HEK293T (cell line): ENCODE measurements at regions not wholly inside any gene's neighbourhood (a gene's known extent, or its start where the extent isn't known, plus 50 kb on each side); places are given as distances from the start of the nearest gene placed in this dataset.
"Not testable (repeated sequence)": the region's sequence is repeated elsewhere in the genome, so short reads cannot be mapped to it uniquely, and the experiment has no call there.

ENCODE experiments used
- CTCF ChIA-PET: fragments of 350-600 bp; formaldehyde crosslinking; extraction: SDS; loops from one replicate; lab custom pipeline; 2021; ENCODE audit warnings: antibody characterized with exemption, inconsistent platforms; lab: Yijun Ruan, JAX
- POLR2A ChIA-PET: fragments of 350-600 bp; formaldehyde crosslinking; extraction: SDS; loops from one replicate; lab custom pipeline; 2020; ENCODE audit warnings: antibody characterized with exemption, inconsistent platforms; lab: Yijun Ruan, JAX
- DNase-seq: peaks from one replicate; pipeline ENCODE4 v3.0.0; 2012; ENCODE audit warnings: mixed read lengths; ENCODE audit errors: extremely low spot score
- ARNT ChIP-seq: fragments of 450-650 bp; IDR thresholded peaks from 2 replicates; pipeline ENCODE4 v1.6.1; 2017; ENCODE audit warnings: mild to moderate bottlenecking
- BHLHE40 ChIP-seq: fragments of 450-650 bp; IDR thresholded peaks from 2 replicates; pipeline ENCODE4 v1.6.1; 2016; ENCODE audit warnings: mild to moderate bottlenecking, moderate library complexity, borderline replicate concordance
- CTBP1 ChIP-seq: fragments of 450-650 bp; IDR thresholded peaks from 2 replicates; pipeline ENCODE4 v1.6.1; 2016; ENCODE audit warnings: borderline replicate concordance
- ELF4 ChIP-seq: fragments of 450-650 bp; IDR thresholded peaks from 2 replicates; pipeline ENCODE4 v1.6.1; 2017; ENCODE audit warnings: antibody characterized with exemption
- FOXA1 ChIP-seq: fragments of 450-650 bp; IDR thresholded peaks from 2 replicates; pipeline ENCODE4 v1.6.1; 2016; ENCODE audit warnings: mild to moderate bottlenecking
- FOXK2 ChIP-seq: fragments of 450-650 bp; IDR thresholded peaks from 2 replicates; pipeline ENCODE4 v1.6.1; 2016; ENCODE audit warnings: mild to moderate bottlenecking
- FOXM1 ChIP-seq: fragments of 450-650 bp; IDR thresholded peaks from 2 replicates; pipeline ENCODE4 v1.6.1; 2017; ENCODE audit warnings: mild to moderate bottlenecking, borderline replicate concordance
- HDGF ChIP-seq: fragments of 450-650 bp; IDR thresholded peaks from 2 replicates; pipeline ENCODE4 v1.6.1; 2017; ENCODE audit warnings: antibody characterized with exemption, borderline replicate concordance
- L3MBTL2 ChIP-seq: fragments of 450-650 bp; conservative IDR thresholded peaks from 2 replicates; pipeline ENCODE4 v1.6.1; 2016; ENCODE audit warnings: mild to moderate bottlenecking
- LEF1 ChIP-seq: fragments of 450-650 bp; IDR thresholded peaks from 2 replicates; pipeline ENCODE4 v1.6.1; 2017; ENCODE audit warnings: mild to moderate bottlenecking, borderline replicate concordance
- NFRKB ChIP-seq: fragments of 450-650 bp; IDR thresholded peaks from 2 replicates; pipeline ENCODE4 v1.6.1; 2016; ENCODE audit warnings: mild to moderate bottlenecking, moderate library complexity
- SP1 ChIP-seq: fragments of 450-650 bp; IDR thresholded peaks from 2 replicates; pipeline ENCODE4 v1.6.1; 2017
- SUZ12 ChIP-seq: fragments of 450-650 bp; IDR thresholded peaks from 2 replicates; pipeline ENCODE4 v1.6.1; 2016; ENCODE audit warnings: mild to moderate bottlenecking
- TARDBP ChIP-seq: fragments of 450-650 bp; IDR thresholded peaks from 2 replicates; pipeline ENCODE4 v1.6.1; 2016
- ZNF384 ChIP-seq: fragments of 450-650 bp; IDR thresholded peaks from 2 replicates; pipeline ENCODE4 v1.6.1; 2016
- TF ChIP-seq, protein P1 (sequence below): fragments of 450-650 bp; IDR thresholded peaks from 2 replicates; pipeline ENCODE4 v1.6.1; 2016

DNA sequence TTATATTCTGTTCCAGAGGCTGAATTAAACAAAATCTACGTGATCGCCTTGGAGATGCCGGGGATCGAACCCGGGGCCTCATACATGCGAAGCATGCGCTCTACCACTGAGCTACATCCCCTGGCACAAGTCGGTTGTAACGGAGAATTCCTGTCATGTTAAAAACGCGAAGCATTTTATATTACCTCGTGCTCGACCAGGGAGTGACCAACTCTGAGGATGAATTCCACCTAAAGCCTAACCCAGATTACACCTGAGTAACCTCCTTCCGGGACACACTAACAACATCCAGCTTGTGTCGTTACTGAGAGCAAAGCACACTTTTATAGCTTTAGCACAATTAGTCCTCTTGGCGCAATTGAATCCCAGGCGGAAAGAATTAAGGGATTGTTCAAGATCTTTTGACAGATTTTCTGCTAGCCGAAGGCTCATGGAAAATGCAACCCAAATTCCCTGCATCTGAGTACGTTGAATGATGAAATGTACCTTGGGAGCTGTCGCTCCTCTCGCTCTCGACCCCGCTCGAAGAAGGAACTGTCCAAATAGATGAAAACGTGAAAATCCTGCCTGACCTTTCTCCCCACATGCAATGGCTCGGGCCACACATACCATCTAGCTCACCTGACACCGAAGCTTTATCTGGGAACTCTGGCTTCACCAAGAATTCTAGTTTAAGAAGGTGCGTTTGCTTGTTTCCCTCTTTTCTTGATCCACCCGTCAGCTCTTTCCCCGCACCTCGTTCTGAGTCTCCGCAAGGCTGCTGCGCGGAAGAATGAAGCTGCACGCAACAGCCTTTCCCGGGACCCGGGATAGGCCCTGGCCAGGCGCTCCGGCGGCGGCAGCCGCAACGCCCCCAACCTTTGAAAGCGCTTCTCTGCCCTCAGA lies 148.3 kb downstream of the GPX5 start:
- peak; percentile 24; the same call in 1 of the 2 replicates for TF ChIP-seq ARNT
- peak; percentile 94 for TF ChIP-seq L3MBTL2
- TF ChIP-seq SUZ12, result no peak
- POLR2A ChIA-PET, result interaction anchor here (0.9 to 1.4 kb wide), 7 partner anchors 15 to 131 kb away, joined by 3 to 5 read pairs (median 4); no protein-coding TSS in a partner anchor
- CTCF ChIA-PET, result interaction anchor here (0.6 kb wide), 1 partner anchor 11 kb away, joined by 3 read pairs; no protein-coding TSS in a partner anchor
- DNase-seq, result peak; percentile 71

DNA sequence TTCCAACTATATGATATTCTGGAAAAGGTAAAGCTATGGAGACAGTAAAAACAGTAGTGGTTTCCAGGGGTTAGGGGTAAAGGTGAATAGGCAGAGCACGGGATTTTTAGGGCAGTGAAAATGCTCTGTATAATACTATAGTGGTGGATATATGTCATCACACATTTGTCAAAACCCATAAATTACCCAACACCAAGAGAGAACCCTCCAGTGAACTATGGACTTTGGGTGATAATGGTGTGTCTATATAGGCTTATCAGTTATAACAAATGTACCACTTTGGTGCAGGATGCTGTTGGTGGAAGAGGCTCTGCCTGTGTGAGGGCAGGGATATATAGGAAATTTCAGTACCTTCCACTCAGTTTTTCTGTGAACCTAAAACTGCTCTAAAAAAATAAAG lies 149.9 kb downstream of the GPX5 start:
- DNase-seq, result no peak
- ChIA-PET CTCF (no interaction called here), POLR2A (no interaction called here)
- TF ChIP-seq SUZ12, result no peak
- TF ChIP-seq L3MBTL2, result no peak
- no peak for TF ChIP-seq TARDBP
- no peak for TF ChIP-seq ZNF384
- TF ChIP-seq FOXM1, result no peak
- TF ChIP-seq LEF1, result no peak
- no peak for TF ChIP-seq FOXK2

DNA sequence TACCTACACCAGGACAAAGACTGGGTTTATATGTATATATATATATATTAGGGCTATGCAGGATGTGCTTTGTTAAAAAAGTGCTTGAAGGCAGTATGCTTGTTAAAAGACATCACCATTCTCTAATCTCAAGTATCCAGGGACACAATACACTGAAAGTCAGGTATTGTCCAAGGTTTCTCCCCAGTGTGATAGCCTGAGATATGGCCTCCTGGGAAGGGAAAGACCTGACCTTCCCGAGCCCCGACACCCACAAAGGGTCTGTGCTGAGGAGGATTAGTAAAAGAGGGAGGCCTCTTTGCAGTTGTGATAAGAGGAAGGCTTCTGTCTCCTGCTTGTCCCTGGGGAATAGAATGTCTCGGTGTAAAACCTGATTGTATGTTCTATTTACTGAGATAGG lies 156.9 kb downstream of the GPX5 start:
- ChIA-PET CTCF (no interaction called here), POLR2A (no interaction called here)
- DNase-seq, result no peak
- TF ChIP-seq BHLHE40 (no peak), ELF4 (no peak), HDGF (no peak), L3MBTL2 (no peak), FOXK2 (no peak), SP1 (no peak), CTBP1 (no peak), FOXA1 (no peak), ZNF384 (no peak), SUZ12 (no peak), NFRKB (no peak), LEF1 (no peak), TARDBP (no peak), ARNT (no peak), FOXM1 (no peak)

DNA sequence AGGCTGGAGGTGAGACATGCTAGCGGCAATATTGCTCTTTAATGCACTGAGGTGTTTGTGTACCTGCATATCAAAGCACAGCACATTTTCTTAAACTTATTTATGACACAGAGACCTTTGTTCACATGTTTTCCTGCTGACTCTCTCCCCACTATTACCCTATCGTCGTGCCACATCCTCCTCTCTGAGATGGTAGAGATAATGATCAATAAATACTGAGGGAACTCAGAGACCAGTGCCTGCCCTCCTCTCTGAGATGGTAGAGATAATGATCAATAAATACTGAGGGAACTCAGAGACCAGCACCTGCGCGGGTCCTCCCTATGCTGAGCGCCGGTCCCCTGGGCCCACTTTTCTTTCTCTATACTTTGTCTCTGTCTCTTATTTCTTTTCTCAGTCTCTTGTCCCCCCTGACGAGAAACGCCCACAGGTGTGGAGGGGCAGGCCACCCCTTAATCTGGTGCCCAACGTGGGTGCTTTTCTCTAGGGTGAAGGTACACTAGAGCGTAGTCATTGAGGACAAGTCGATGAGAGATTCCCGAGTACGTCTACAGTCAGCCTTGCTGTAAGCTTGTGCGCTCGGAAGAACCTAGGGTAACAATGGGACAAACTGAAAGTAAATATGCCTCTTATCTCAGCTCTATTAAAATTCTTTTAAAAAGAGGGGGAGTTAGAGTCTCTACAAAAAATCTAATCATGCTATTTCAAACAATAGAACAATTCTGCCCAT lies 157.4 kb downstream of the GPX5 start:
- POLR2A ChIA-PET, result interaction anchor here (1.7 kb wide), 1 partner anchor 96 kb away, joined by 5 read pairs; a partner anchor contains a TSS
- DNase-seq, CTCF ChIA-PET: not testable (repeated sequence)

DNA sequence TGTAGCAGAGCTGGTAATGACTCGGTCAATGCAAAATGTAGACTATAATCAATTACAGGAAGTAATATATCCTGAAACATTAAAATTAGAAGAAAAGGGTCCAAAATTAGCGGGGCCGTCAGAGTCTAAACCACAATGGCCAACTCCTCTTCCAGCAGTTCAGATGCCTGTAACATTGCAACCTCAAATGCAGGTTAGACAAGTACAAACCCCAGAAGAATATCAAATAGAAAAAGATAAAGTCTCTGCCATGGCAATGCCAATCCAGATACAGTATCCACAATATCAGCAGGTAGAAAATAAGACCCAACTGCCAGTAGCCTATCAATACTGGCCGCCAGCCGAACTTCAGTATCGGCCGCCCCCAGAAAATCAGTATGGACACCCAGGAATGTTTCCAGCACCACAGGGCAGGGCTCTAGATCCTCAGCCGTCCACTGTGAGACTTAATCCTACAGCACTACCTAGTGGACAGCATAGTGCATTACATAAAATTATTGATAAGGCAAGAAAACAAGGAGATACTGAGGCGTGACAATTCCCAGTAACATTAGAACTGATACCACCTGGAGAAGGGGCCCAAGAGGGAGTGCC lies 158.4 kb downstream of the GPX5 start:
- peak; percentile 56 for DNase-seq
- no peak for TF ChIP-seq CTBP1
- TF ChIP-seq FOXM1, result no peak
- TF ChIP-seq BHLHE40, result no peak
- TF ChIP-seq, protein P1, sequence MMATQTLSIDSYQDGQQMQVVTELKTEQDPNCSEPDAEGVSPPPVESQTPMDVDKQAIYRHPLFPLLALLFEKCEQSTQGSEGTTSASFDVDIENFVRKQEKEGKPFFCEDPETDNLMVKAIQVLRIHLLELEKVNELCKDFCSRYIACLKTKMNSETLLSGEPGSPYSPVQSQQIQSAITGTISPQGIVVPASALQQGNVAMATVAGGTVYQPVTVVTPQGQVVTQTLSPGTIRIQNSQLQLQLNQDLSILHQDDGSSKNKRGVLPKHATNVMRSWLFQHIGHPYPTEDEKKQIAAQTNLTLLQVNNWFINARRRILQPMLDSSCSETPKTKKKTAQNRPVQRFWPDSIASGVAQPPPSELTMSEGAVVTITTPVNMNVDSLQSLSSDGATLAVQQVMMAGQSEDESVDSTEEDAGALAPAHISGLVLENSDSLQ, result no peak
- TF ChIP-seq L3MBTL2, result no peak
- no peak for TF ChIP-seq HDGF
- TF ChIP-seq LEF1, result no peak
- no peak for TF ChIP-seq ZNF384
- TF ChIP-seq ELF4, result no peak
- no peak for TF ChIP-seq SP1
- no peak for TF ChIP-seq NFRKB
- TF ChIP-seq FOXA1, result no peak
- TF ChIP-seq TARDBP, result no peak
- POLR2A ChIA-PET, result interaction anchor here (1.7 kb wide), 1 partner anchor 97 kb away, joined by 5 read pairs; a partner anchor contains a TSS
- CTCF ChIA-PET, result interaction anchor here (1.0 to 1.3 kb wide), 2 partner anchors 98 to 153 kb away, joined by 3 read pairs; no protein-coding TSS in a partner anchor

DNA sequence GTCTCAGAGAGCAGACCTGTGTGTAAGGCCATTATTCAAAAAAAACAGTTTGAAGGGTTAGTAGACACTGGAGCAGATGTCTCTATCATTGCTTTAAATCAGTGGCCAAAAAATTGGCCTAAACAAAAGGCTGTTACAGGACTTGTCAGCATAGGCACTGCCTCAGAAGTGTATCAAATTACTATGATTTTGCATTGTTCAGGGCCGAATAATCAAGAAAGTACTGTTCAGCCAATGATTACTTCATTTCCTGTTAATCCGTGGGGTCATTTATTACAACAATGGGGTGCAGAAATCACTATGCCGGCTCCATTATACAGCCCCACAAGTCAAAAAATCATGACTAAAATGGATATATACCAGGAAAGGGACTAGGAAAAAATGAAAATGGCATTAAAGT lies 160.3 kb downstream of the GPX5 start:
- POLR2A ChIA-PET, CTCF ChIA-PET, DNase-seq: not testable (repeated sequence)

DNA sequence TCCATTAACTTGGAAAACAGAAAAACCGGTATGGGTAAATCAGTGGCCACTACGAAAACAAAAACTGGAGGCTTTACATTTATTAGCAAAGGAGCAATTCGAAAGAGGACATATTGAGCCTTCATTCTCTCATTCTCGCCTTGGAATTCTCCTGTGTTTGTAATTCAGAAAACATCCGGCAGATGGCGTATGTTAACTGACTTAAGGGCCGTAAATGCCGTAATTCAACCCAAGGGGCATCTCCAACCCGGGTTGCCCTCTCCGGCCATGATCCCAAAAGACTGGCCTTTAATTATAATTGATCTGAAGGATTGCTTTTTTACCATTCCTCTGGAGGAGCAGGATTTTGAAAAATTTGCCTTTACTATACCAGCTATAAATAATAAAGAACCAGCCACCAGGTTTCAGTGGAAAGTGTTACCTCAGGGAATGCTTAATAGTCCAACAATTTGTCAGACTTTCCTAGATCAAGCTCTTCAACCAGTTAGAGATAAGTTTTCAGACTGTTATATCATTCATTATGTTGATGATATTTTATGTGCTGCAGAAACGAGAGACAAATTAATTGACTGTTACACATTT lies 160.9 kb downstream of the GPX5 start:
- POLR2A ChIA-PET, result not testable (repeated sequence)
- DNase-seq, result peak; percentile 35
- CTCF ChIA-PET, result interaction anchor here (0.7 kb wide), 1 partner anchor 178 kb away, joined by 3 read pairs; no protein-coding TSS in a partner anchor

DNA sequence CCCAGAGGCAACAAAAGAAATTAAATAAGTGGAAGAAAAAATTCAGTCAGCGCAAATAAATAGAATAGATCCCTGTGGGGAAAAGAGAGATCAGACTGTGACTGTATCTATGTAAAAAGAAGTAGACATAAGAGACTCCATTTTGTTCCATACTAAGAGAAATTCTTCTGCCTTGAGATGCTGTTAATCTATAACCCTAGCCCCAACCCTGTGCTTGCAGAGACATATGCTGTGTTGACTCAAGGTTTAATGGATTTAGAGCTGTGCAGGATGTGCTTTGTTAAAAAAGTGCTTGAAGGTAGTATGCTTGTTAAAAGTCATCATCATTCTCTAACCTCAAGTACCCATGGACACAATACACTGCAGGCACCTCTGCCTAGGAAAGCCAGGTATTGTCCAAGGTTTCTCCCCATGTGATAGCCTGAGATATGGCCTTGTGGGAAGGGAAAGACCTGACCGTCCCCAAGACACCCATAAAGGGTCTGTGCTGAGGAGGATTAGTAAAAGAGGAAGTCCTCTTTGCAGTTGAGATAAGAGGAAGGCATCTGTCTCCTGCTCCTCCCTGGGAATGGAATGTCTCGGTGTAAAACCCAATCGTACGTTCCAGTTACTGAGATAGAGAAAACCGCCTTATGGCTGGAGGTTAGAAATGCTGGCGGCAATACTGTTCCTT lies 161.8 kb downstream of the GPX5 start:
- POLR2A ChIA-PET, DNase-seq: not testable (repeated sequence)
- CTCF ChIA-PET, result interaction anchor here (0.7 kb wide), 1 partner anchor 177 kb away, joined by 3 read pairs; no protein-coding TSS in a partner anchor

DNA sequence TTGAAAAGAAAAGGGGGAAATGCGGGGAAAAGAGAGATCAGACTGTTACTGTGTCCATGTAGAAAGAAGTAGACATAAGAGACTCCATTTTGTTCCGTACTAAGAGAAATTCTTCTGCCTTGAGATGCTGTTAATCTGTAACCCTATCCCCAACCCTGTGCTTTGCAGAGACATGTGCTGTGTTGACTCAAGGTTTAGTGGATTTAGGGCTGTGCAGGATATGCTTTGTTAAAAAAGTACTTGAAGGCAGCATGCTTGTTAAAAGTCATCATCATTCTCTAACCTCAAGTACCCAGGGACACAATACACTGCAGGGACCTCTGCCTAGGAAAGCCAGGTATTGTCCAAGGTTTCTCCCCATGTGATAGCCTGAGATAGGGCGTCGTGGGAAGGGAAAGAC lies 166.3 kb downstream of the GPX5 start:
- DNase-seq, POLR2A ChIA-PET, CTCF ChIA-PET: not testable (repeated sequence)
